ENCODE measurements at regions not wholly inside any gene's neighbourhood (a gene's known extent, or its start where the extent isn't known, plus 50 kb on each side); places are given as distances from the start of the nearest gene placed in this dataset.

GRCh38 chr13:104071806-104072205, 1005.6 kb upstream of the SLC10A2 start:
- TF ChIP-seq, protein P1, sequence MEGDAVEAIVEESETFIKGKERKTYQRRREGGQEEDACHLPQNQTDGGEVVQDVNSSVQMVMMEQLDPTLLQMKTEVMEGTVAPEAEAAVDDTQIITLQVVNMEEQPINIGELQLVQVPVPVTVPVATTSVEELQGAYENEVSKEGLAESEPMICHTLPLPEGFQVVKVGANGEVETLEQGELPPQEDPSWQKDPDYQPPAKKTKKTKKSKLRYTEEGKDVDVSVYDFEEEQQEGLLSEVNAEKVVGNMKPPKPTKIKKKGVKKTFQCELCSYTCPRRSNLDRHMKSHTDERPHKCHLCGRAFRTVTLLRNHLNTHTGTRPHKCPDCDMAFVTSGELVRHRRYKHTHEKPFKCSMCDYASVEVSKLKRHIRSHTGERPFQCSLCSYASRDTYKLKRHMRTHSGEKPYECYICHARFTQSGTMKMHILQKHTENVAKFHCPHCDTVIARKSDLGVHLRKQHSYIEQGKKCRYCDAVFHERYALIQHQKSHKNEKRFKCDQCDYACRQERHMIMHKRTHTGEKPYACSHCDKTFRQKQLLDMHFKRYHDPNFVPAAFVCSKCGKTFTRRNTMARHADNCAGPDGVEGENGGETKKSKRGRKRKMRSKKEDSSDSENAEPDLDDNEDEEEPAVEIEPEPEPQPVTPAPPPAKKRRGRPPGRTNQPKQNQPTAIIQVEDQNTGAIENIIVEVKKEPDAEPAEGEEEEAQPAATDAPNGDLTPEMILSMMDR (conservative IDR thresholded peaks at IDR 0.05; ENCODE audit: low read depth in 2 of 2): no peak
- TF ChIP-seq EZH2 (IDR thresholded peaks at IDR 0.05; ENCODE audit: low read depth, unreplicated experiment): no peak
- TF ChIP-seq POLR2AphosphoS5 (IDR thresholded peaks at IDR 0.05; ENCODE audit: low read depth): no peak
- TF ChIP-seq, protein P2, sequence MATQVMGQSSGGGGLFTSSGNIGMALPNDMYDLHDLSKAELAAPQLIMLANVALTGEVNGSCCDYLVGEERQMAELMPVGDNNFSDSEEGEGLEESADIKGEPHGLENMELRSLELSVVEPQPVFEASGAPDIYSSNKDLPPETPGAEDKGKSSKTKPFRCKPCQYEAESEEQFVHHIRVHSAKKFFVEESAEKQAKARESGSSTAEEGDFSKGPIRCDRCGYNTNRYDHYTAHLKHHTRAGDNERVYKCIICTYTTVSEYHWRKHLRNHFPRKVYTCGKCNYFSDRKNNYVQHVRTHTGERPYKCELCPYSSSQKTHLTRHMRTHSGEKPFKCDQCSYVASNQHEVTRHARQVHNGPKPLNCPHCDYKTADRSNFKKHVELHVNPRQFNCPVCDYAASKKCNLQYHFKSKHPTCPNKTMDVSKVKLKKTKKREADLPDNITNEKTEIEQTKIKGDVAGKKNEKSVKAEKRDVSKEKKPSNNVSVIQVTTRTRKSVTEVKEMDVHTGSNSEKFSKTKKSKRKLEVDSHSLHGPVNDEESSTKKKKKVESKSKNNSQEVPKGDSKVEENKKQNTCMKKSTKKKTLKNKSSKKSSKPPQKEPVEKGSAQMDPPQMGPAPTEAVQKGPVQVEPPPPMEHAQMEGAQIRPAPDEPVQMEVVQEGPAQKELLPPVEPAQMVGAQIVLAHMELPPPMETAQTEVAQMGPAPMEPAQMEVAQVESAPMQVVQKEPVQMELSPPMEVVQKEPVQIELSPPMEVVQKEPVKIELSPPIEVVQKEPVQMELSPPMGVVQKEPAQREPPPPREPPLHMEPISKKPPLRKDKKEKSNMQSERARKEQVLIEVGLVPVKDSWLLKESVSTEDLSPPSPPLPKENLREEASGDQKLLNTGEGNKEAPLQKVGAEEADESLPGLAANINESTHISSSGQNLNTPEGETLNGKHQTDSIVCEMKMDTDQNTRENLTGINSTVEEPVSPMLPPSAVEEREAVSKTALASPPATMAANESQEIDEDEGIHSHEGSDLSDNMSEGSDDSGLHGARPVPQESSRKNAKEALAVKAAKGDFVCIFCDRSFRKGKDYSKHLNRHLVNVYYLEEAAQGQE (IDR thresholded peaks at IDR 0.05; ENCODE audit: unreplicated experiment): no peak
- TF ChIP-seq EZH2phosphoT487 (IDR thresholded peaks at IDR 0.05; ENCODE audit: unreplicated experiment): no peak
- no peak for TF ChIP-seq CREB1 (CRISPR knock-in tag; IDR thresholded peaks at IDR 0.05; ENCODE audit: low read depth)
- TF ChIP-seq JUNB (IDR thresholded peaks at IDR 0.05; ENCODE audit: unreplicated experiment): no peak
- no peak for TF ChIP-seq ZNF331 (CRISPR knock-in tag; IDR thresholded peaks at IDR 0.05; ENCODE audit: low read depth)
- TF ChIP-seq STAT1 (IDR thresholded peaks at IDR 0.05; ENCODE audit: unreplicated experiment): no peak
- TF ChIP-seq, protein P3, sequence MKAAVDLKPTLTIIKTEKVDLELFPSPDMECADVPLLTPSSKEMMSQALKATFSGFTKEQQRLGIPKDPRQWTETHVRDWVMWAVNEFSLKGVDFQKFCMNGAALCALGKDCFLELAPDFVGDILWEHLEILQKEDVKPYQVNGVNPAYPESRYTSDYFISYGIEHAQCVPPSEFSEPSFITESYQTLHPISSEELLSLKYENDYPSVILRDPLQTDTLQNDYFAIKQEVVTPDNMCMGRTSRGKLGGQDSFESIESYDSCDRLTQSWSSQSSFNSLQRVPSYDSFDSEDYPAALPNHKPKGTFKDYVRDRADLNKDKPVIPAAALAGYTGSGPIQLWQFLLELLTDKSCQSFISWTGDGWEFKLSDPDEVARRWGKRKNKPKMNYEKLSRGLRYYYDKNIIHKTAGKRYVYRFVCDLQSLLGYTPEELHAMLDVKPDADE (IDR thresholded peaks at IDR 0.05): no peak

All from GM23338 (cell line).